Superior temporal gyrus (tissue), 1 donor: ENCODE measurements at regions not wholly inside any gene's neighbourhood (a gene's known extent, or its start where the extent isn't known, plus 50 kb on each side); places are given as distances from the start of the nearest gene placed in this dataset.
"Not testable (repeated sequence)": the region's sequence is repeated elsewhere in the genome, so short reads cannot be mapped to it uniquely, and the experiment has no call there.

Source experiments
- DNase-seq: peaks from one replicate; pipeline ENCODE4 v3.0.0-alpha.2; 2016; ENCODE audit errors: extremely low spot score

GRCh38 chr13:59408738-59409137, 755.0 kb downstream of the DIAPH3 start:
- DNase-seq = no peak

GRCh38 chr13:59409211-59409610, 754.5 kb downstream of the DIAPH3 start:
- DNase-seq = no peak

GRCh38 chr13:59409634-59410200, 754.0 kb downstream of the DIAPH3 start:
- no peak for DNase-seq

- no peak for DNase-seq
Observed at GRCh38 chr13:59413126-59413525, 750.6 kb downstream of the DIAPH3 start.

GRCh38 chr13:59414006-59414405, 749.7 kb downstream of the DIAPH3 start:
- no peak for DNase-seq

- no peak for DNase-seq
Observed at GRCh38 chr13:59415498-59415897, 748.2 kb downstream of the DIAPH3 start.

- DNase-seq = no peak
Observed at GRCh38 chr13:59416561-59416960, 747.2 kb downstream of the DIAPH3 start.

- no peak for DNase-seq
Observed at GRCh38 chr13:59422646-59423045, 741.1 kb downstream of the DIAPH3 start.

GRCh38 chr13:59423708-59424340, 739.9 kb downstream of the DIAPH3 start:
- no peak for DNase-seq

- DNase-seq = no peak
Observed at GRCh38 chr13:59424661-59425060, 739.1 kb downstream of the DIAPH3 start.

GRCh38 chr13:59425211-59425741, 738.5 kb downstream of the DIAPH3 start:
- DNase-seq = no peak

GRCh38 chr13:59435024-59435423, 728.7 kb downstream of the DIAPH3 start:
- no peak for DNase-seq

GRCh38 chr13:59437544-59438301, 726.0 kb downstream of the DIAPH3 start:
- DNase-seq = no peak

GRCh38 chr13:59439776-59440428, 723.8 kb downstream of the DIAPH3 start:
- DNase-seq = no peak

GRCh38 chr13:59441068-59441467, 722.7 kb downstream of the DIAPH3 start:
- not testable (repeated sequence) for DNase-seq

GRCh38 chr13:59441596-59442280, 722.0 kb downstream of the DIAPH3 start:
- no peak for DNase-seq

- no peak for DNase-seq
Observed at GRCh38 chr13:59442461-59442860, 721.3 kb downstream of the DIAPH3 start.

- no peak for DNase-seq
Observed at GRCh38 chr13:59442944-59443486, 720.7 kb downstream of the DIAPH3 start.

- DNase-seq = no peak
Observed at GRCh38 chr13:59444210-59444857, 719.4 kb downstream of the DIAPH3 start.

- no peak for DNase-seq
Observed at GRCh38 chr13:59445812-59446211, 717.9 kb downstream of the DIAPH3 start.

- no peak for DNase-seq
Observed at GRCh38 chr13:59446391-59446790, 717.3 kb downstream of the DIAPH3 start.
